NB4 (cell line): ENCODE measurements at regions not wholly inside any gene's neighbourhood (a gene's known extent, or its start where the extent isn't known, plus 50 kb on each side); places are given as distances from the start of the nearest gene placed in this dataset.

ENCODE experiments used
- DNase-seq: peaks from one replicate; pipeline ENCODE4 v3.0.0; 2010; ENCODE audit warnings: low read depth
- H3K4me3 ChIP-seq: one replicate; pipeline ENCODE4 v1.5.1; 2011; ENCODE audit warnings: mild to moderate bottlenecking, low read depth, low read length, moderate library complexity
- CTCF ChIP-seq: IDR thresholded peaks from one replicate; pipeline ENCODE4 v1.5.1; 2012; ENCODE audit warnings: low read depth, low read length
- MAX ChIP-seq: IDR thresholded peaks from 2 replicates; pipeline ENCODE4 v1.6.1; 2011; ENCODE audit warnings: low read depth, low read length
- MYC ChIP-seq: IDR thresholded peaks from 2 replicates; pipeline ENCODE4 v1.6.1; 2011; ENCODE audit warnings: low read depth, low read length
- POLR2A ChIP-seq: IDR thresholded peaks from 2 replicates; pipeline ENCODE4 v1.6.1; 2011; ENCODE audit warnings: mild to moderate bottlenecking; ENCODE audit not compliant: insufficient read length; ENCODE audit errors: extremely low read depth

- TF ChIP-seq MAX: no peak
- TF ChIP-seq POLR2A: no peak
- TF ChIP-seq MYC: no peak
- TF ChIP-seq CTCF: no peak
- no peak for DNase-seq
- H3K4me3 ChIP-seq: no peak overlapping the region
These were observed 61.5 kb downstream of the SIPA1L2 start for GRCh38 chr1:232568331-232568852.

- DNase-seq: no peak
- H3K4me3 ChIP-seq: no peak overlapping the region
- TF ChIP-seq MYC: no peak
- TF ChIP-seq CTCF: no peak
- TF ChIP-seq MAX: no peak
- no peak for TF ChIP-seq POLR2A
These were observed 63.8 kb downstream of the SIPA1L2 start for GRCh38 chr1:232566093-232566492.

- no peak overlapping the region for H3K4me3 ChIP-seq
- TF ChIP-seq CTCF: no peak
- TF ChIP-seq POLR2A: no peak
- TF ChIP-seq MAX: no peak
- no peak for TF ChIP-seq MYC
- DNase-seq: no peak
These were observed 67.0 kb downstream of the SIPA1L2 start for GRCh38 chr1:232562855-232563510.

- no peak for DNase-seq
- TF ChIP-seq MYC: no peak
- TF ChIP-seq MAX: no peak
- no peak for TF ChIP-seq CTCF
- TF ChIP-seq POLR2A: no peak
- H3K4me3 ChIP-seq: no peak overlapping the region
These were observed 68.6 kb downstream of the SIPA1L2 start for GRCh38 chr1:232561381-232561780.

- DNase-seq: no peak
- TF ChIP-seq MAX (no peak), MYC (no peak), CTCF (no peak), POLR2A (no peak)
- no peak overlapping the region for H3K4me3 ChIP-seq
These were observed 69.0 kb downstream of the SIPA1L2 start for GRCh38 chr1:232560940-232561339.
